Stimulated activated CD4-positive, alpha-beta T cell treated with anti-CD3 and anti-CD28 coated beads, Interleukin-15, amount 100 ng/mL, for 24 hours (primary cell): ENCODE measurements at regions not wholly inside any gene's neighbourhood (a gene's known extent, or its start where the extent isn't known, plus 50 kb on each side); places are given as distances from the start of the nearest gene placed in this dataset.

Source experiments
- DNase-seq: peaks from one replicate; pipeline ENCODE4 v3.0.0-alpha.2; 2020

- peak; percentile 4 for DNase-seq
These were observed 491.0 kb downstream of the CDH2 start for GRCh38 chr18:27685807-27686412.

GRCh38 chr18:27685091-27685490, 491.8 kb downstream of the CDH2 start:
- no peak for DNase-seq

DNA sequence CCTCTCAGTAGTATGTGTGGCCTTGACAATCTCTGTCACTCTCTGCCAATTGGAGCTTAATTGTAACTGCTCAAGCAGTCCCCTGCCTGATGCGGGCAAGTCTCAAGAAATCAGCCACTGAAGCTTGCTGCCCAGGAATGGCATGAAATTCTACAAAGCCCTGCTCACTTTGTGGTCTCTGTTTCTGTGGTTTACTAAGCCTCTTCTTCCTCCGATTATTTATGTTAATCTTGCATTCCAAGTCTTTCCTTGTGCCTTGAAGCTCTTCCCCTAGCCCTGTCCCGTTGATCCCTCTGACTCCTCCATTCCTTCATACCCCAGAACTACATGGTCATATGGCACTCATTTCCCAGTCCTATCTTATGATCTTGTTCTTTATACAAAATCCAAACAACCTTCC, 489.3 kb upstream of the CHST9 start:
- no peak for DNase-seq

- DNase-seq = no peak
These were observed 488.8 kb upstream of the CHST9 start for GRCh38 chr18:27673861-27674260.

DNA sequence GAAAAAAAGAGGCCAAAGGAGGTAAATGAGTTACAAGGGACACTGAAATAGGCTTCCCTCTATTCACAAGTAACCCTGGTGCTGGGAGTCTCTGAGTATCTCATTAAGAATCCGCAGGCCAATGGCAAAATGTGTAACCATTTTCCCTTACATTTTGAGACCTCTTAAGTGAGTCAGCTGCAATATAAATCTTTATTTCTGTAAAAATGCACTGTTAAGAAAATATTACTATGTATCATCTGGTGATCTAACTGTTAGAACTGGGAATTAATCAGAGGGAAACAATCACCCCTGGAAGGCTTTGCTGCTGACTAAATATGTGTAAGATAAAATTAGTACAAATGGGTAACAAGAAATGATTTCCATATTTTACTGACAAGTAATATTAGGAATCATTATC, 483.1 kb upstream of the CHST9 start:
- no peak for DNase-seq

DNA sequence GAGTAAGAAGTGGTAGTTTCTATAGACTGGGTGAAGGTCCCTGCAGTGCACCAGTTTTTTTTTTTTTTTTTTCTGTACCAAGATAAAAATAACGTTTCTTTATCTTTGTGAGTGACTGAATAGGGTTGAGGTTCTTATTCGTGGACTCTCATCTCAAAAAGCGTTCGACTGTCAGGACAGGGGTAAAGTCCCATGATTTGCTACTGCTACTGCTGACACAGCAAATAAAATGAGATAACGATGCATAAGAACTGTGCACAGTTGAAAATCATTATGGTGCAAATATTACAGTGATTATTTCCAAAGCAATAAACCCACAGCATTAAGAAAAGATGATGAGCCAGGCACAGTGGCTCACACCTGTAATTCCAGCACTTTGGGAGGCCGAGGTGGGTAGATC, 482.0 kb upstream of the CHST9 start:
- DNase-seq = no peak

DNA sequence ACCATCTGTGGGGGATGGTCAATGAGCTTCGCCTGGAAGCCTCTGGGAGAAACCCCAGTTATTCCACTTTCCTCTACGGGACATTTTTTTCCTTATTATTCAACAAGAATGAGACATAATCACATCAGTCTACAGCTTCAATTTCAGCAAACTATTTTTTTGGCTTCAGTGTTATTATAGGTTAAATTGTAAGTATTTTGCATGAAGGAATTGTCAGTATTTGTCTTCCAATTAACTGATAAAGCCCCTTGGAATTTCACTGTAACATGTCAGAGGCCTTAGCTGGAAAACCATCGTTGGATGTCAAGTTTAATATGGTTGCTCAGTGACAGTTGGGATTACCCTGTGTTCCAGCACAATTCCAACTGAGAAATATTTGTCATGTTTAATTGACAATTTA, 480.9 kb upstream of the CHST9 start:
- no peak for DNase-seq

DNA sequence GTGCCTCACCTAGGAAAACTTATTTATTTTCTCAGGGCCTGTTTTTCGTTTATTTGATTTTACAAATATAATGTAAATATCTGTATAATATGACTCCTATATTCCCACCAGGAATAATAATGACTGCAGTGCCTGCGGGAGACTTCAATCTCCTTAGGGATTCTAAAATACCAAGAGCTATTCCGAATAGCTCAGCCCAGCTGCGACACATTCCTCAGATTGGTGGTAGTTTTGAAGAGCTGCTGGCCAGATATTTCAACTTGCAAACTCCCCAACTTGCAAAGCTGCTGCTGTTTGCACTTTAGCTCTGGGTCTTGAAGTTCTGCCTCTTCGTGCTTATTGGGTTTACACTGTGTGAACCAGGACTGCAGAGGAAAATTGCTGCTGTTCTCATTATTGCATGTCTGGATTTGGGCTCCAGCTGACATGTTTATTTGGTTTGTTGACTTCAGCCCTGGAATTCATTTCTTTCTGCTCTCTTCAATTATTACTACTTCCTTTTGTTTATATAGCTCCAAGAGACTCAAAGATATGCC, 480.2 kb upstream of the CHST9 start:
- no peak for DNase-seq

- no peak for DNase-seq
These were observed 477.8 kb upstream of the CHST9 start for GRCh38 chr18:27662949-27663348.

GRCh38 chr18:27662537-27662936, 477.4 kb upstream of the CHST9 start:
- DNase-seq = no peak

GRCh38 chr18:27661320-27662018, 476.4 kb upstream of the CHST9 start:
- no peak for DNase-seq

GRCh38 chr18:27656905-27657304, 471.8 kb upstream of the CHST9 start:
- no peak for DNase-seq

DNA sequence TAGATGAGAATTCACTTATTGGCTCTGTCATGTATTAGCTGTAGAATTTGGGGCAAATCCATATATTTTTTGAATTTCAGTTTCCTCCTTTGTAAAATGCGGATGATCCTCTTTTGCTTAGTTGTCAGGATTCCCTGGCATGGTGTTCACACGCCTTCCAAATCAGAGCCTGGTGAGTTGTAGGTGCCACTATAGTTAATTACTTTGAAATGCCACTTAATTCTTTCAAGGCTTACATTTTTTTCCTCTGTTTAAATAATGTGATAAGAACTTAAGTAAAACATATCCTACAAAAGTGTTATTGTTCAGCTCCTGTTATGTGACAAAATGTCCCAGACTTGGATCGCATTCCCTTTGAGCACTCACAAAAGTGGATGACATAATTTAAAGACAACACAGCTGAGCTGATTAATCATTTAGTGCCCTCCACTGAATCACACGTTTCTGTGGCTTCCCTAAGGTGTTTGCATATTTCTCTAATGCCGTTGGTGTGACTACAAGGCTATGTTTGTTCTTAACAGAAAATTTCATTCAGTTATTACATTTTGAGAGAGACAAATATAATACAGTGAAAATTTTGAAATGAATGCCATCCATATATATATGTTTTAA, 471.2 kb upstream of the CHST9 start:
- no peak for DNase-seq

GRCh38 chr18:27653247-27653646, 468.1 kb upstream of the CHST9 start:
- no peak for DNase-seq

- no peak for DNase-seq
These were observed 467.5 kb upstream of the CHST9 start for GRCh38 chr18:27652480-27653121.

GRCh38 chr18:27649621-27650020, 464.5 kb upstream of the CHST9 start:
- DNase-seq = no peak

- DNase-seq = no peak
These were observed 460.8 kb upstream of the CHST9 start for GRCh38 chr18:27645929-27646328.

DNA sequence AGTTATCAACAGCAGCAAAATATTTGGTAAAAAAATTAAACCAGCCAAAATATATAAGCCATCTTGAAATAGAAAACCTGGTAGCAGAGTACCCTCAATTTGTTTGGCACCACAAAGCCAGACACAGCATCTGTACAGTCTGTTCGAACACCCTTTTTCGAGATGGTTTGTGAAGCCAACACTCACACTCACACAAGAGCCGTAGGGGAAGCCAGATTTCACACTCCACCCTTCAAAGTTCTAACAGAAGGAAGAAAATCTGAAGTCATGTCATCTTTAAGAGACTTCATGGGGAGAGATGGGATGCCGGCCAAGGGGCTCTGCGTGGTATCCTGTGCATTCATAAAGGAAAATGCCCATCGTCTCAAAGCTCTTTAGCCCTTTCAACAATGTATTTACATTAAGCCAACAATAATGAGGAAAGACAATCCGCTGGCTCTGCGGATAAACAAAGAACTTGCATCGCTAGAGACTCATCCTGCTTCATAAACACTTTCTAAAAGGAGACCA, 451.5 kb upstream of the CHST9 start:
- no peak for DNase-seq

DNA sequence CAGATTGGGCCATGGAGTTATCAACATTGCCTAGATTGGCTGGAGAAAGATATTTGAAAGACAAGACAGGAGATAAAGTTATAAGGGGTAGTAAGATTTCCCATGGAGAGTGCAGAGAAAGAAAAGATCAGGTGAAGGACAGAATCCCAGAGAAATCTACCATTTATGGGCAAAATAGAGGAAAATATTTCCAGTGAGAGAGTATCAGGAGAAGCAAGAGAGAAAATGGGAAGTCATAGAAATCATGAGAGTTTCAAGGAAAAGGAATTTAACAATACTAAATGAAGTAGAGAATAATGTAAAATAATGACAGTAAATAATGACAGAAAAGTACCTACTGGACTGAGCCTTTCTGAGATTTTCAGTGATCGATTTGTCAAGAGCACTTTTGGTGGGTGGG, 447.6 kb upstream of the CHST9 start:
- DNase-seq = no peak

DNA sequence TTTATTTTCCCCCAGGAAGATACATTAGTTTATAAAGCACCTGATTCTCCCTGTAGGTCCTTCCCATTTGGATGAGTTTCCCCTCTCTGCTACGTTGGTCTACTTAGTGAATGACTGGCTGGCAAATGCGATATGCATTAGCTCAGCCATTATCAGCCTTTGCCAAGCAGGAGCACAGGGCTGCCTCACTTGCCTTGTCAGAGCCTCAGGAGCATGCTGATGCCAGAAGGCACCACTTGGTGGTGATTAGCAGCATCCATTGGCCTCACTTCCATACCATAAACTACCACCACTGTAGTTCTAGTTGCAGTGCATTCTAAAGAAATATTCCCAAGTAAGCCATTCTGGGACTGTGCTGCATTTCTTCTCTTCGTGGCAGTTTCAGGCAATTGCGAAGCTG, 442.8 kb upstream of the CHST9 start:
- no peak for DNase-seq

DNA sequence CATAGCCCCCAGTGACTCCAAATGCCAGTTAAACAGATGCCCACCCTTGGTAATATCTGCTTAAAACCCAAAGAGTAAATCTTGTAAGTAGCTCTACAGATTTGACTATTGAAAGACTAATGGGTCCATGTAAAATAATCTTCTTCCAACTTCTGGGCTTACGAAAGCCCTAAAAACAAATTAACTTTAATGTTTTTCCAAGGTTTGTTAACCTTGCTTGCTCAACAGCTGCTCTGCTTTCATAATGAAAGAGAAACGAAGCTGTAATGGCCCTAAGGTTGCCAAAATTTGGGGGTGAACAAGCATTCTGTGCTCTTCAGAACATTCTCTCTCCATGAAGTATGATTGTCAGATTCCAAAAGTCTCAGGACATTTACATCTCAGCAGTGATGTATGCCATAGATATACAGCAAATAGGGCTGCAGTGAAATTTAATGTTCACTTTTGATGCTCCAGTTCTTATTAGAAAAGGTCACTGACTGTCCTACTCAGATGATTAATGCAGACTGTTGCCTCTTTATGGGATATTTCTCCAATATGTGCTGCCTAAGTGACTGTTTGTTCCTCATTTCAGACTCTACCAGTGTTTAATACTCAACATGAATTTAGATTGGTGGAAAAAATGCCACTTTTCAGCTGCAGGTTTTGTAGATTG, 436.3 kb upstream of the CHST9 start:
- no peak for DNase-seq

DNA sequence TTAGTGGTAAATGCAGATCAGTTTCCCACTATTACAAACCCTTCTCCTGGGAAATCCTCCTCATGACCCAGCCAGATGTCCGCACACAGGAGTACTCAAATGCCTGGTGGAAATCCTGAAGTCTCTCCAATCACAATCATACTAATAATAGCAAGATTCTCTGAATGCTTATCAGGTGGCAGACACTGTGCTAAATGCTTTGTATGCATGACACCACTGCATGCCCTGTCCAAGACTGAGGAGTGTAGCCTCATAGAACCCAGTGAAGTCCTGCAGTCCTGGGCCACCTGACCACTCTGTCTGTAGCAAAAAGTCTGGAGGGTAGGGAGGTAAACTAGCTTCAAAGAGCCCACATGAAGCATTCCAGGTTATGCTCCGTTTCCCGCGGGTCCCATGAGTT, 434.8 kb upstream of the CHST9 start:
- no peak for DNase-seq
